MM.1S (cell line): ENCODE measurements at regions not wholly inside any gene's neighbourhood (a gene's known extent, or its start where the extent isn't known, plus 50 kb on each side); places are given as distances from the start of the nearest gene placed in this dataset.

Source experiments
- CTCF ChIP-seq: fragments of 300-600 bp; sonication (generic); IDR thresholded peaks from 2 replicates; pipeline ENCODE4 v1.5.1; 2016; ENCODE audit warnings: antibody characterized with exemption, low read length, mixed read lengths
- EZH2 ChIP-seq: fragments of 300-600 bp; sonication (generic); optimal IDR thresholded peaks from 2 replicates; pipeline ENCODE3; 2017; ENCODE audit warnings: low read depth, mild to moderate bottlenecking, antibody characterized with exemption, low read length, mixed read lengths

DNA sequence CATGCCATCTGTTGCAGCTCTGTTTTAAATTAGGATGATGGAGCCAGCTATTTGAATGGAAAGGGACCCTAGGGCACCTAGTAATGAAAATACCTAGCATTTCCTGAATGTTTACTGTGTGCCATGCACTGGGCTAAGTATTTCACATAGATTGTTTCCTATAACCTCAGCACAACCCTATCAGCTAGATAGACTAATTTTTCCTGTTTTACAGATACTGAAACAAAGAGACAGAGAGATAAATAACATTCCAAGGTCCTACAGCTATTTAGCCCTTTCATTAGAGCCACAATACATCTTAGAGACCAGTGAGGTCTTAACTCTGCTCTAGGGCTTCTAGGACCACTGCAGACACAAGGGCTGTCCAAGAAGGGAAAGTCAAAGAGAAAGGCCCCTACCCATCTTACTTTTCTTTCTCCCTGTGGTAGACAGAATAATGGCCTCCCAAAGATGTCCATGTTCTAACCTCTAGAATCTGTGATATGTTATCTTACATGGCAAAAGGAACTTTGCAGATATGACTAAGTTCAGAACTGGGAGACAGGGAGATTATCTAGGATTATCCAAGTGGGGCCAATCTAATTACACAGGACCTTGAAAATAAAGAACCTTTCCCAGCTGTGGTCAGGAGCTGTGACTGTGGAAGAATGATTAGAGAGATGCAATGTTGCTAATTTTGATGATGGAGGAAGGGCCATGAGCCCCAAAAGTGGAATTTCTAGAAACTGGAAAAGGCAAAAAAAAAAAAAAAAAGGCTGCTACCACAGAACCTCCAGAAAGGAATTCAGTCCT, 157.0 kb downstream of the CCDC34 start:
- no peak for TF ChIP-seq EZH2
- TF ChIP-seq CTCF = no peak
